ENCODE measurements at regions not wholly inside any gene's neighbourhood (a gene's known extent, or its start where the extent isn't known, plus 50 kb on each side); places are given as distances from the start of the nearest gene placed in this dataset.

- Mint-ChIP-seq H3K27me3 (no peaks in the 10 kb centered on the region), H3K27ac (peak overlapping the region in 3 of 10 donors; percentile 16 to 75 (median 43)), H3K36me3 (no peaks in the 10 kb centered on the region), H3K9me3 (peaks cover 0 to 2% (median 0%) of the 10 kb centered on the region in 9 donors), H3K4me1 (peaks cover 29 to 75% (median 57%) of the 10 kb centered on the region in 4 donors), H3K4me3 (peak overlapping the region in 1 of 10 donors; percentile 66)
- POLR2A ChIA-PET: interaction anchor here (1.1 to 1.5 kb wide), 2 partner anchors 21 to 41 kb away, joined by 3 read pairs; no protein-coding TSS in a partner anchor
- peak in 1 of 10 donors; percentile 58 for DNase-seq
- no peak for ATAC-seq
Observed at GRCh38 chr17:77321649-77322513, 181.1 kb downstream of the SEC14L1 start.

GRCh38 chr17:77322514-77323412 is 182.0 kb downstream of the SEC14L1 start:
- Mint-ChIP-seq H3K4me3 (peak overlapping the region in 2 of 10 donors; percentile 40 to 79), H3K4me1 (peaks cover 29 to 81% (median 62%) of the 10 kb centered on the region in 4 donors), H3K27me3 (no peaks in the 10 kb centered on the region), H3K9me3 (peaks cover 0 to 2% (median 0%) of the 10 kb centered on the region in 9 donors), H3K27ac (peak overlapping the region in 3 of 10 donors; percentile 16 to 75 (median 33)), H3K36me3 (no peaks in the 10 kb centered on the region)
- POLR2A ChIA-PET: interaction anchor here (0.6 to 1.5 kb wide), 4 partner anchors 22 to 155 kb away, joined by 3 read pairs; no protein-coding TSS in a partner anchor
- peak in 2 of 10 donors; percentile 31 to 66 for DNase-seq
- ATAC-seq: no peak

GRCh38 chr17:77323413-77324171 is 182.8 kb downstream of the SEC14L1 start:
- Mint-ChIP-seq H3K9me3 (peaks cover 0 to 2% (median 0%) of the 10 kb centered on the region in 9 donors), H3K36me3 (no peaks in the 10 kb centered on the region), H3K4me3 (peak overlapping the region in 9 of 10 donors; percentile 12 to 79 (median 62)), H3K27me3 (no peaks in the 10 kb centered on the region), H3K27ac (peak overlapping the region in 7 of 10 donors; percentile 6 to 81 (median 41)), H3K4me1 (peaks cover 32 to 86% (median 68%) of the 10 kb centered on the region in 4 donors)
- ATAC-seq (no peak), DNase-seq (peak in 2 of 10 donors; percentile 31 to 54)
- POLR2A ChIA-PET: interaction anchor here (0.6 to 2.4 kb wide), 4 partner anchors 22 to 171 kb away, joined by 3 to 9 read pairs (median 3); no protein-coding TSS in a partner anchor

- Mint-ChIP-seq H3K36me3 (no peaks in the 10 kb centered on the region), H3K4me3 (peak overlapping the region in 9 of 10 donors; percentile 48 to 79 (median 66)), H3K27me3 (no peaks in the 10 kb centered on the region), H3K4me1 (peaks cover 31 to 84% (median 70%) of the 10 kb centered on the region in 4 donors), H3K9me3 (peaks cover 0 to 2% (median 0%) of the 10 kb centered on the region in 9 donors), H3K27ac (peak overlapping the region in 9 of 10 donors; percentile 0 to 88 (median 77))
- POLR2A ChIA-PET: interaction anchor here (0.6 to 2.4 kb wide), 3 partner anchors 103 to 556 kb away, joined by 3 to 9 read pairs (median 3); no protein-coding TSS in a partner anchor
- DNase-seq (no peak), ATAC-seq (no peak)
Observed at GRCh38 chr17:77324227-77324626, 183.5 kb downstream of the SEC14L1 start.

- ATAC-seq: peak in 1 of 2 donors; percentile 38
- peak overlapping the region in 6 of 10 donors; percentile 77 to 90 (median 82) for H3K27ac Mint-ChIP-seq
- H3K27me3 Mint-ChIP-seq: peaks cover 0 to 2% (median 0%) of the 10 kb centered on the region in 5 donors
- no peaks in the 10 kb centered on the region for H3K36me3 Mint-ChIP-seq
- no peak for DNase-seq
- H3K4me3 Mint-ChIP-seq: peak overlapping the region in 9 of 10 donors; percentile 48 to 84 (median 66)
- peaks cover 0 to 2% (median 0%) of the 10 kb centered on the region in 9 donors for H3K9me3 Mint-ChIP-seq
- POLR2A ChIA-PET: interaction anchor here (0.6 to 2.4 kb wide), 10 partner anchors 26 to 633 kb away, joined by 3 to 9 read pairs (median 4); partner anchors contain the start of gene TNRC6C
- peaks cover 27 to 73% (median 58%) of the 10 kb centered on the region in 4 donors for H3K4me1 Mint-ChIP-seq
Observed at GRCh38 chr17:77325577-77326075, 184.9 kb downstream of the SEC14L1 start.

GRCh38 chr17:77326076-77326591 is 185.4 kb downstream of the SEC14L1 start:
- no peaks in the 10 kb centered on the region for H3K36me3 Mint-ChIP-seq
- H3K27ac Mint-ChIP-seq: peak overlapping the region; percentile 67 to 88 (median 81)
- peaks cover 0 to 2% (median 0%) of the 10 kb centered on the region in 9 donors for H3K9me3 Mint-ChIP-seq
- POLR2A ChIA-PET: interaction anchor here (0.6 to 2.4 kb wide), 10 partner anchors 40 to 169 kb away, joined by 3 to 9 read pairs (median 4); no protein-coding TSS in a partner anchor
- DNase-seq: peak in 1 of 10 donors; percentile 26
- ATAC-seq: peak in 1 of 2 donors; percentile 18
- peaks cover 0 to 2% (median 0%) of the 10 kb centered on the region in 5 donors for H3K27me3 Mint-ChIP-seq
- H3K4me3 Mint-ChIP-seq: peak overlapping the region; percentile 16 to 84 (median 64)
- peaks cover 28 to 69% (median 57%) of the 10 kb centered on the region in 4 donors for H3K4me1 Mint-ChIP-seq

DNA sequence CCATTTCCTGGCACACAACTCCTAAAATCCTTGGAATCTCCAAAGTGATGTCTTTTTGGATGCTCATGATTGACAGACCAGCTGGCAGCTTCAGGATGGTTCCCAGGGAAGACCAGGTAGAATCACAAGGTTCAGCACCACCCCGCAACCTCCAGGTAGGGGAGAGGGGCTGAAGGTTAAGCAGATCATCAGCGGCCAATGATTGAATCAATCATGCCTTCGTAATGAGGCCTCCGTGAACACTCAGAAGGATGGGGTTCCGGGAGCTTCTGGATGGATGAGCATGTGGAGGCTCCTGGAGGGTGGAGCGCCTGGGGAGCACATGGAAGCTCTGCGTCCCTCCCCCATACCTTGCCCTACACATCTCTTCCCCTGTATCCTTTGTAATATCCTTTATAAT is 185.9 kb downstream of the SEC14L1 start:
- no peak for DNase-seq
- no peak for ATAC-seq
- peak overlapping the region; percentile 67 to 88 (median 81) for H3K27ac Mint-ChIP-seq
- H3K4me1 Mint-ChIP-seq: peaks cover 33 to 71% (median 62%) of the 10 kb centered on the region in 4 donors
- H3K9me3 Mint-ChIP-seq: peaks cover 0 to 2% (median 0%) of the 10 kb centered on the region in 9 donors
- peak overlapping the region in 8 of 10 donors; percentile 40 to 84 (median 69) for H3K4me3 Mint-ChIP-seq
- no peaks in the 10 kb centered on the region for H3K36me3 Mint-ChIP-seq
- peaks cover 0 to 2% (median 0%) of the 10 kb centered on the region in 5 donors for H3K27me3 Mint-ChIP-seq
- POLR2A ChIA-PET: interaction anchor here (0.6 to 1.3 kb wide), 6 partner anchors 87 to 163 kb away, joined by 3 to 6 read pairs (median 4); no protein-coding TSS in a partner anchor

DNA sequence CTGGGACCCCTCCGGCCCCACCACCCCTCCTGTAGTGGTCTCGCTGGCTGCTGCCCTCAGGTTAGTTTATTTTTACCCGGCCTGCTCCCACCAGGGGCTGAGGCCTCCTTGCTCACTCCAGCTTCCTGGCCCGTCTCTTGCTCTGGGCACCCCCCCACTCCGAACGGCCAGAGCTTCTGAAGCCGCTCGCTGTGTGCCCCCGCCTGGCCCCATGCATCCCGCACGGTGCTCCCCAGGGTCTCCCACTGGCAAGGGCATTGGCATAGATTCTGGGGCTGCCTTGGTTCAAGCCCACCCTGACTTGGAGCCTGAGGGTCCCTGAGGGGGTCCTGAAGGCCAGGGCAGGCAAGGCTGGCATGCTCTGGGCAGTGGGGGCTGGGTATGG is 186.4 kb downstream of the SEC14L1 start:
- no peak for ATAC-seq
- Mint-ChIP-seq H3K4me3 (peak overlapping the region in 3 of 10 donors; percentile 9 to 62 (median 10)), H3K36me3 (no peaks in the 10 kb centered on the region), H3K4me1 (peaks cover 35 to 73% (median 67%) of the 10 kb centered on the region in 4 donors), H3K27me3 (peaks cover 0 to 2% (median 0%) of the 10 kb centered on the region in 5 donors), H3K9me3 (peaks cover 0 to 2% (median 0%) of the 10 kb centered on the region in 9 donors), H3K27ac (peak overlapping the region in 2 of 10 donors; percentile 43 to 86)
- POLR2A ChIA-PET: interaction anchor here (0.6 to 1.3 kb wide), 5 partner anchors 98 to 162 kb away, joined by 3 to 6 read pairs (median 4); no protein-coding TSS in a partner anchor
- DNase-seq: no peak

GRCh38 chr17:77327566-77328464 is 187.0 kb downstream of the SEC14L1 start:
- no peak for ATAC-seq
- H3K36me3 Mint-ChIP-seq: no peaks in the 10 kb centered on the region
- POLR2A ChIA-PET: interaction anchor here (0.5 to 6.2 kb wide), 7 partner anchors 88 to 181 kb away, joined by 3 to 164 read pairs (median 4); no protein-coding TSS in a partner anchor

More at GRCh38 chr17:77327566-77328464, 187.0 kb downstream of the SEC14L1 start:
- no peak for DNase-seq
- Mint-ChIP-seq H3K9me3 (peaks cover 0 to 3% (median 0%) of the 10 kb centered on the region in 9 donors), H3K27ac (peak overlapping the region in 6 of 10 donors; percentile 29 to 83 (median 40)), H3K4me1 (peaks cover 38 to 74% (median 72%) of the 10 kb centered on the region in 4 donors), H3K27me3 (peaks cover 0 to 2% (median 0%) of the 10 kb centered on the region in 5 donors), H3K4me3 (peak overlapping the region in 4 of 10 donors; percentile 22 to 47 (median 40))

Data from naive thymus-derived CD8-positive, alpha-beta T cell (primary cell).